Ectodermal cell (in vitro differentiated cells): ENCODE measurements at regions not wholly inside any gene's neighbourhood (a gene's known extent, or its start where the extent isn't known, plus 50 kb on each side); places are given as distances from the start of the nearest gene placed in this dataset.

Experiments used
- H3K27ac ChIP-seq: 2 replicates; pipeline ENCODE4 v1.7.0; 2013; ENCODE audit warnings: mild to moderate bottlenecking, low read depth, low read length; ENCODE audit not compliant: insufficient read depth, poor library complexity, severe bottlenecking
- H3K27me3 ChIP-seq: 2 replicates; pipeline ENCODE4 v1.7.0; 2013; ENCODE audit warnings: mild to moderate bottlenecking, low read length; ENCODE audit not compliant: insufficient read depth, control insufficient read depth, poor library complexity, severe bottlenecking
- H3K36me3 ChIP-seq: one replicate; pipeline ENCODE4 v1.7.0; 2013; ENCODE audit warnings: low read length; ENCODE audit not compliant: control insufficient read depth, insufficient read depth
- H3K4me1 ChIP-seq: one replicate; pipeline ENCODE4 v1.7.0; 2013; ENCODE audit warnings: low read length; ENCODE audit not compliant: control insufficient read depth, insufficient read depth
- H3K4me3 ChIP-seq: 2 replicates; pipeline ENCODE4 v1.7.0; 2013; ENCODE audit warnings: low read depth, low read length, control low read depth; ENCODE audit not compliant: insufficient read depth
- H3K9me3 ChIP-seq: 2 replicates; pipeline ENCODE4 v1.7.0; 2013; ENCODE audit warnings: mild to moderate bottlenecking, low read length, moderate library complexity; ENCODE audit not compliant: control insufficient read depth
- WGBS, 2 experiments: methylation state at CpG; one replicate each; pipeline ENCODE4 v1.1.7; 2013; ENCODE audit warnings: missing lambda C conversion rate in 2 of 2; 5-methylcytosine and 5-hydroxymethylcytosine counted together

DNA sequence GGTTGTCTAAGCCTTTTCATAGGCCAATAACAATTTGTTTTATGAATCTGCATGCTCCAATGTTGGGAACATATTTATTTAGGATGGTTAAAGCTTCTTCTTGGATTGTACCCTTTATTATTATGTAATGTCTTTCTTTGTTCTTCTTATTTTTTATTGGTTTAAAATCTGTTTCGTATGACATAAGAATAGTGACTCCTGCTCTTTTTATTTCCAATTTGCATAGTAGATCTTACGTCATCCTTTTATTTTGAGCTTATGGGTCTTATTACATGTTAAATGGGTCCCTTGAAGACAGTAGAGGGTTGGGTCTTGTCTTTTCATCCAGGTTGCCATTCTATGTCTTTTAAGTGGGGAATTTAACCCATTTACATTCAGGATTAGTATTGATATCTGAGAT is 561.9 kb upstream of the GHITM start:
- Histone ChIP-seq H3K27me3 (no peaks in the 10 kb centered on the region), H3K9me3 (no peaks in the 10 kb centered on the region), H3K4me3 (no peak overlapping the region), H3K27ac (no peak overlapping the region), H3K4me1 (no peaks in the 10 kb centered on the region), H3K36me3 (no peaks in the 10 kb centered on the region)
- WGBS, 2 experiments = 97% methylated on average over 2 of the region's 2 CpGs; no CpG with 5 or more reads in 1 of the 2 experiments

GRCh38 chr10:83580373-83581012 is 558.8 kb upstream of the GHITM start:
- Histone ChIP-seq H3K9me3 (no peaks in the 10 kb centered on the region), H3K4me1 (no peaks in the 10 kb centered on the region), H3K36me3 (no peaks in the 10 kb centered on the region), H3K27ac (no peak overlapping the region), H3K27me3 (no peaks in the 10 kb centered on the region), H3K4me3 (no peak overlapping the region)
- WGBS, 2 experiments = 90% methylated on average over 4 of the region's 4 CpGs

- Histone ChIP-seq H3K36me3 (no peaks in the 10 kb centered on the region), H3K4me1 (no peaks in the 10 kb centered on the region), H3K9me3 (no peaks in the 10 kb centered on the region), H3K4me3 (no peak overlapping the region), H3K27ac (no peak overlapping the region), H3K27me3 (no peaks in the 10 kb centered on the region)
- WGBS, 2 experiments = 67% methylated on average over 1 of the region's 3 CpGs; no CpG with 5 or more reads in 1 of the 2 experiments
These were observed 556.8 kb upstream of the GHITM start for GRCh38 chr10:83582407-83583095.

DNA sequence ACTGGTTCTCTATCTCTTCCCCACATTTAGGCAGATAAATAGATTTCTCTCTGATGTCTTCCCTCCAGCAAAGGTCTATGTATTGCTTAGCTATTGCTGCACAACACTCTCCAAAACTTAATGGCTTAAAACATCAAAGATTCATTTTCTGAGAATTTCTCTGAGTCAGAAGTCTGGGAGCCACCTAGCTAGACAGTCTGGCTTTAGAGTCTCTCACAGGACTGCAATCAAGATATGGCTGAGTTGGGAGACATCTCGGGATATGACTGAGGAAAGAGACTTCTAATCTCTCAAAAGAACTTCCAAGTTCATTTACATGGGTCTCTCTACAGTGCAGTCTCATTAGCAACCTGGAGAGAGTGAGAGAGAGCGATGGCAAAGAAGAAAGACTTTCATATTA is 553.6 kb upstream of the GHITM start:
- Histone ChIP-seq H3K27ac (no peak overlapping the region), H3K4me1 (no peaks in the 10 kb centered on the region), H3K36me3 (no peaks in the 10 kb centered on the region), H3K27me3 (no peaks in the 10 kb centered on the region), H3K4me3 (no peak overlapping the region), H3K9me3 (no peaks in the 10 kb centered on the region)
- WGBS, 2 experiments = 88 to 98% methylated on average over 2 of the region's 2 CpGs

GRCh38 chr10:83592337-83592935 is 546.9 kb upstream of the GHITM start:
- WGBS, 2 experiments = no CpG with 5 or more reads among the region's 1 CpG
- Histone ChIP-seq H3K9me3 (no peaks in the 10 kb centered on the region), H3K27me3 (no peaks in the 10 kb centered on the region), H3K4me1 (no peaks in the 10 kb centered on the region), H3K4me3 (no peak overlapping the region), H3K36me3 (no peaks in the 10 kb centered on the region), H3K27ac (no peak overlapping the region)

DNA sequence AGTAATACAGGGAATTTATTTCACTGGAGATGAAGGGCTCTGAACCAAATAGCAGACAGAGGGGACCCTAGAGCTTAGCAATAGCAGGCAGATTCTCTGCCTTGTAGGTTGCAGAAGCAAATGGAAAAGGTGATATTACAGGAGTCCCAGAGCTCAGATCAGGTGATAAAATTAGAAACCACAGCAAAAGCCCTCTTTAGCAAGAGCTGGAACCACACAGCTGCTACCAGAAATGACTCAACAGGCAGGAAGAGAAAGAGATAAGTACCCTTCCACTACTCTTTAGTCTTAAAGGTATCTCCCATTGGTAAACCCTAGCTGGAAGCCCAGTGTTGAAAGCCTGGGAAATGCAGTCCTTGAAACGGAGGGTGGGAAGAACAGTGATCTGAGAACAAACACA is 535.6 kb upstream of the GHITM start:
- Histone ChIP-seq H3K36me3 (no peaks in the 10 kb centered on the region), H3K4me1 (peaks cover 5% of the 10 kb centered on the region), H3K4me3 (no peak overlapping the region), H3K27ac (no peak overlapping the region), H3K27me3 (no peaks in the 10 kb centered on the region), H3K9me3 (no peaks in the 10 kb centered on the region)
- WGBS, 2 experiments = 67 to 86% methylated on average over 1 of the region's 1 CpG

- WGBS, 2 experiments = 90 to 94% methylated on average over 2 of the region's 2 CpGs
- H3K9me3 ChIP-seq = no peaks in the 10 kb centered on the region
- H3K4me3 ChIP-seq = no peak overlapping the region
- H3K4me1 ChIP-seq = peaks cover 5% of the 10 kb centered on the region
- H3K27me3 ChIP-seq = no peaks in the 10 kb centered on the region
- no peak overlapping the region for H3K27ac ChIP-seq
- H3K36me3 ChIP-seq = no peaks in the 10 kb centered on the region
These were observed 533.3 kb upstream of the GHITM start for GRCh38 chr10:83605783-83606630.

- 94 to 96% methylated on average over 4 to 6 of the region's 7 CpGs for WGBS, 2 experiments
- Histone ChIP-seq H3K36me3 (no peaks in the 10 kb centered on the region), H3K27me3 (no peaks in the 10 kb centered on the region), H3K27ac (no peak overlapping the region), H3K9me3 (no peaks in the 10 kb centered on the region), H3K4me1 (peaks cover 7% of the 10 kb centered on the region), H3K4me3 (no peak overlapping the region)
These were observed 531.2 kb upstream of the GHITM start for GRCh38 chr10:83607959-83608745.

DNA sequence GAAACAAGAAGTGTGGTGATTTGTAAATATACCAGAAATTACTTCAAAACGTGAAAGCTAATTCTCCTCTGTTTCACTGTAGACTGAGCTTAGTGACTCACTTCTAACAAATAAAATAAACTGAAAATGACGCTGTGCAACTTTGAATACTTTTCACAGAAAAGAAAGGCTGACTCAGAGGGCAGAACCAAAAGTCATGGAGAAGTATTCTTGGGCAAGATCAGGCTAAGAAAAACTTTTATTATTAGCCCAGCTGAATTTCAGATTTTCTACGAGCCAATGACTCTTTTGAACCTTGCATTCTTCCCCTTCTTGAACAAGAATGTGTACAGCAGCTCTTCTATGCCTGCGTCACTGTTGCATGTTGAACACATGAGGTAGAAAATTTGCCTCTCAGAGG is 527.3 kb upstream of the GHITM start:
- Histone ChIP-seq H3K27me3 (no peaks in the 10 kb centered on the region), H3K4me3 (no peak overlapping the region), H3K9me3 (no peaks in the 10 kb centered on the region), H3K27ac (no peak overlapping the region), H3K36me3 (no peaks in the 10 kb centered on the region), H3K4me1 (peaks cover 2% of the 10 kb centered on the region)
- WGBS, 2 experiments = 87 to 98% methylated on average over 4 of the region's 4 CpGs
